BJ (cell line): ENCODE measurements at regions not wholly inside any gene's neighbourhood (a gene's known extent, or its start where the extent isn't known, plus 50 kb on each side); places are given as distances from the start of the nearest gene placed in this dataset.

ENCODE experiments used
- CTCF ChIA-PET: fragments of 350-600 bp; formaldehyde crosslinking; extraction: SDS; loops from one replicate; lab custom pipeline; 2021; ENCODE audit warnings: antibody characterized with exemption, inconsistent platforms; lab: Yijun Ruan, JAX
- POLR2A ChIA-PET: fragments of 300-600 bp; sonication (Branson Sonifier 250); formaldehyde crosslinking; extraction: SDS; loops from one replicate; lab custom pipeline; 2021; ENCODE audit warnings: antibody characterized with exemption; lab: Charles Lee
- DNase-seq: peaks from one replicate; pipeline ENCODE4 v3.0.0-alpha.2; 2011; ENCODE audit warnings: low read depth
- H3K27me3 ChIP-seq: 2 replicates; pipeline ENCODE4 v1.6.0; 2011; ENCODE audit warnings: low read length; ENCODE audit not compliant: control insufficient read depth, insufficient read depth
- H3K36me3 ChIP-seq: 2 replicates; pipeline ENCODE4 v1.5.1; 2011; ENCODE audit warnings: low read length; ENCODE audit not compliant: control insufficient read depth, insufficient read depth
- H3K4me3 ChIP-seq: 2 replicates; pipeline ENCODE4 v1.5.1; 2011; ENCODE audit warnings: low read depth, mild to moderate bottlenecking, control low read depth, low read length
- TF ChIP-seq, protein P1 (sequence below): IDR thresholded peaks from 2 replicates; pipeline ENCODE4 v1.5.1; 2011; ENCODE audit warnings: low read depth, mild to moderate bottlenecking, control low read depth, inconsistent platforms, low read length, moderate library complexity; ENCODE audit not compliant: insufficient read depth

DNA sequence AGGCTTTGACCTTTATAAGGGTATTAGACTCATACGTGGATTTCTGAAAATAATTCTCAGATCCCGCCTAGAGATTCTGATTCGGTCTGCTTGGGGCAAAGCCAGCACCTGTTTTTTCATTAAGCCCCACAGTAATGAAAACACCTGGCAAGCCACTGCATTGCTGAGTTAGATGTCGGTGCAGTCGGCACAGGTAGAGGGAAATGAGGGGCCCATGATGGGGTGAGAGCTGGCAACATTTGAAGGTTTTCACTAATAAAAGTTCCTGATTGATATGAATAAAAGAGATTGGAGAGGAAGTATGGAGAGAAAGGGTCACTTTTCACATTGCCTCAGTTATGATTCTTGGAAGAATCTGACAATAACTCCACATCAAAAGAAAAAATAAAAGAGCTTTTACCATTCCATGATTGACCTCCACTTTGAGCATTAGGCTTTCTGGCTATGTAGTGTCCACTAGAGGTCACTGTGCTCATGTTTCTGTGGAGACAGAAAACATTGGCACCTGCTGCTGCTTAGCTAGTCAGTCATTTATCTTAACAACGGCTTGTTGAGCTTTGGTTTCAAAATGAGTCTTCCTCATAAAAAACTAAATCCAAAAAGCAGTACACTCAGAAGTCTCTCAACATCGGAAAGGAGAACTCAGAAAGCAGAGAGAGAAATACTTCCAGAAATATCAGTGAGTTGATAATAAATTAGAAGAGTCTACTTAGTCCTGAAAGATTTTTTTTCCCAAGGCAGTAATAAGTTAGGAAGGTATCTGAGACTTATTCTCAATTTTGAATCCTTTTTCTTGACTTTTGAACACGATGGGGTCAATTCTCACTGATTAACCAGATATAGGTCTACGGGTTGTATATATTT lies 53.3 kb upstream of the KLHL31 start:
- peaks cover 14% of the 10 kb centered on the region for H3K27me3 ChIP-seq
- no peaks in the 10 kb centered on the region for H3K36me3 ChIP-seq
- CTCF ChIA-PET: interaction anchor here (0.6 to 16.6 kb wide), 40 partner anchors 10 to 856 kb away, joined by 3 to 254 read pairs (median 4); partner anchors contain the start of genes GCLC and LRRC1
- TF ChIP-seq, protein P1, sequence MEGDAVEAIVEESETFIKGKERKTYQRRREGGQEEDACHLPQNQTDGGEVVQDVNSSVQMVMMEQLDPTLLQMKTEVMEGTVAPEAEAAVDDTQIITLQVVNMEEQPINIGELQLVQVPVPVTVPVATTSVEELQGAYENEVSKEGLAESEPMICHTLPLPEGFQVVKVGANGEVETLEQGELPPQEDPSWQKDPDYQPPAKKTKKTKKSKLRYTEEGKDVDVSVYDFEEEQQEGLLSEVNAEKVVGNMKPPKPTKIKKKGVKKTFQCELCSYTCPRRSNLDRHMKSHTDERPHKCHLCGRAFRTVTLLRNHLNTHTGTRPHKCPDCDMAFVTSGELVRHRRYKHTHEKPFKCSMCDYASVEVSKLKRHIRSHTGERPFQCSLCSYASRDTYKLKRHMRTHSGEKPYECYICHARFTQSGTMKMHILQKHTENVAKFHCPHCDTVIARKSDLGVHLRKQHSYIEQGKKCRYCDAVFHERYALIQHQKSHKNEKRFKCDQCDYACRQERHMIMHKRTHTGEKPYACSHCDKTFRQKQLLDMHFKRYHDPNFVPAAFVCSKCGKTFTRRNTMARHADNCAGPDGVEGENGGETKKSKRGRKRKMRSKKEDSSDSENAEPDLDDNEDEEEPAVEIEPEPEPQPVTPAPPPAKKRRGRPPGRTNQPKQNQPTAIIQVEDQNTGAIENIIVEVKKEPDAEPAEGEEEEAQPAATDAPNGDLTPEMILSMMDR: peak; percentile 86
- POLR2A ChIA-PET: interaction anchor here (0.5 to 0.6 kb wide), 2 partner anchors 34 to 74 kb away, joined by 3 read pairs; no protein-coding TSS in a partner anchor
- no peak for DNase-seq
- H3K4me3 ChIP-seq: no peak overlapping the region

DNA sequence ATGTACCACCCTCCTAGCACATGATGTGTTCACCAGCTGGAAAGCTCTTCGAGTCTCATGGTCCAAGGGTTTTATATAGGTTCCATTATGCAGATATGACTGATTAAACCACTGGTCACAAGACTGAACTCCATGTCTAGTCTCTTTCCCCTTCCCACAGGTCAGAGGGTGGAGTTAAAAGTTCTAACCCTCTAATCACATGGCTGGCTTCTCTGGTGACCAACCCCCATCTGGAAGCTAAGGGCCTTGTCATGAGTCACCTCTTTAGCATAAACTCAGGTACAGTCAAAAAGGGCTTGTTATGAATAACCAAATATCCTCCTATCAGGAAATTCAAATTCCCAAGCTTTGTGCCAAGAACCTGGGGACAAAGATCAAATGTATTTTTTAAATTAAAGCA lies 52.0 kb upstream of the KLHL31 start:
- CTCF ChIA-PET: interaction anchor here (1.1 to 16.6 kb wide), 7 partner anchors 12 to 253 kb away, joined by 3 to 254 read pairs (median 8); no protein-coding TSS in a partner anchor

DNA sequence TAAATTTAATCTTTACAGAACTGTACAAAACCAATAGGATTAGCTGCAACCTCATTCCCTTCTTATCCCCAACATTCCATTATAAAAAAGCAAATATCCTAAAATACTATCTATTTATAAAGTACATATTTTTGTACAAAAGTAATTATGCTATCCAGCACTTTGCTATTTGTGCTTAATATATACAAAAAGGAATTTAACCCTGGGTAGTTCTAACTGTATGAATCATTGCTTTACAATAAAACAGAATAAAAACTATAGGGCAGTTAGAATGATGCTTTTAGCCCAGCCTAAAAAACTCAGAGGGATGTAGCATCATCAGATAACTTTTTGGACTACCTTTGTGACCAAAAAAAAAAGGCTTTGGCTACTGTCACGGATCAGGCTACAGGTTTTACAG lies 49.9 kb upstream of the KLHL31 start:
- ChIA-PET POLR2A (no interaction called here), CTCF (interaction anchor here (1.0 to 10.4 kb wide), 4 partner anchors 12 to 240 kb away, joined by 3 to 80 read pairs (median 4); no protein-coding TSS in a partner anchor)
- Histone ChIP-seq H3K27me3 (peaks cover 16% of the 10 kb centered on the region), H3K36me3 (no peaks in the 10 kb centered on the region), H3K4me3 (no peak overlapping the region)
- no peak for DNase-seq
- TF ChIP-seq, protein P1: no peak

More for the DNA sequence above, 52.0 kb upstream of the KLHL31 start:
- Histone ChIP-seq H3K4me3 (no peak overlapping the region), H3K36me3 (no peaks in the 10 kb centered on the region), H3K27me3 (peaks cover 14% of the 10 kb centered on the region)
- POLR2A ChIA-PET: no interaction called here
- TF ChIP-seq, protein P1: no peak
- DNase-seq: no peak
